H9 (cell line): ENCODE measurements at regions not wholly inside any gene's neighbourhood (a gene's known extent, or its start where the extent isn't known, plus 50 kb on each side); places are given as distances from the start of the nearest gene placed in this dataset.
A peak's percentile ranks its signal among the peaks of the same experiment; 100 is the strongest.

Experiments used
- DNase-seq: peaks from one replicate; pipeline ENCODE4 v3.0.0-alpha.2; 2017
- H2AFZ ChIP-seq: one replicate; pipeline ENCODE4 v1.6.1; 2013; ENCODE audit warnings: mild to moderate bottlenecking, low read length, control low read depth, moderate library complexity
- H2AK5ac ChIP-seq: 2 replicates; pipeline ENCODE4 v1.6.1; 2013; ENCODE audit warnings: low read length, control low read depth, mixed read lengths; ENCODE audit not compliant: insufficient read length
- H2BK120ac ChIP-seq: one replicate; pipeline ENCODE4 v1.6.1; 2013; ENCODE audit warnings: low read depth, mild to moderate bottlenecking, low read length, control low read depth, inconsistent platforms; ENCODE audit not compliant: poor library complexity, severe bottlenecking
- H2BK12ac ChIP-seq: 2 replicates; pipeline ENCODE4 v1.6.1; 2013; ENCODE audit warnings: low read length, control low read depth, mixed read lengths, low read depth; ENCODE audit not compliant: insufficient read length
- H2BK15ac ChIP-seq: 2 replicates; pipeline ENCODE4 v1.6.1; 2013; ENCODE audit warnings: low read depth, low read length, control low read depth
- H2BK20ac ChIP-seq: one replicate; pipeline ENCODE4 v1.6.1; 2013; ENCODE audit warnings: low read depth, mild to moderate bottlenecking, low read length, control low read depth, inconsistent platforms; ENCODE audit not compliant: poor library complexity, severe bottlenecking
- H2BK5ac ChIP-seq: 2 replicates; pipeline ENCODE4 v1.6.1; 2013; ENCODE audit warnings: low read length, control low read depth, mixed read lengths; ENCODE audit not compliant: insufficient read length
- H3K14ac ChIP-seq: 2 replicates; pipeline ENCODE4 v1.6.1; 2013; ENCODE audit warnings: low read length, control low read depth; ENCODE audit not compliant: insufficient read depth
- H3K18ac ChIP-seq: 2 replicates; pipeline ENCODE4 v1.6.1; 2013; ENCODE audit warnings: low read depth, mild to moderate bottlenecking, mixed read lengths, low read length, control low read depth; ENCODE audit not compliant: insufficient read length
- H3K23ac ChIP-seq: 2 replicates; pipeline ENCODE4 v1.6.1; 2013; ENCODE audit warnings: low read length, control low read depth, mixed read lengths, low read depth; ENCODE audit not compliant: insufficient read length
- H3K23me2 ChIP-seq: 2 replicates; pipeline ENCODE4 v1.6.1; 2013; ENCODE audit warnings: low read depth, mild to moderate bottlenecking, mixed read lengths, low read length, control low read depth; ENCODE audit not compliant: insufficient read length, poor library complexity, severe bottlenecking
- H3K27ac ChIP-seq: 2 replicates; pipeline ENCODE4 v1.5.1; 2013; ENCODE audit warnings: low read length, control low read depth, mixed read lengths, low read depth; ENCODE audit not compliant: insufficient read length
- H3K27me3 ChIP-seq: 2 replicates; pipeline ENCODE4 v1.6.1; 2013; ENCODE audit warnings: low read length, control low read depth, inconsistent platforms; ENCODE audit not compliant: insufficient read depth
- H3K4ac ChIP-seq: 2 replicates; pipeline ENCODE4 v1.6.1; 2013; ENCODE audit warnings: low read depth, mild to moderate bottlenecking, control low read depth, inconsistent platforms, low read length, moderate library complexity
- H3K4me1 ChIP-seq: 2 replicates; pipeline ENCODE4 v1.6.1; 2013; ENCODE audit warnings: low read length, control low read depth, inconsistent platforms; ENCODE audit not compliant: insufficient read depth
- H3K4me2 ChIP-seq: 2 replicates; pipeline ENCODE4 v1.6.1; 2013; ENCODE audit warnings: low read length, control low read depth, mixed read lengths; ENCODE audit not compliant: insufficient read length, insufficient read depth
- H3K56ac ChIP-seq: 2 replicates; pipeline ENCODE4 v1.6.1; 2013; ENCODE audit warnings: low read depth, mild to moderate bottlenecking, mixed read lengths, low read length, control low read depth; ENCODE audit not compliant: insufficient read length
- H3K79me1 ChIP-seq: 2 replicates; pipeline ENCODE4 v1.6.1; 2013; ENCODE audit warnings: low read depth, mild to moderate bottlenecking, moderate library complexity, low read length, control low read depth, inconsistent platforms; ENCODE audit not compliant: insufficient read depth, poor library complexity, severe bottlenecking
- H3K79me2 ChIP-seq: 2 replicates; pipeline ENCODE4 v1.6.1; 2013; ENCODE audit warnings: low read length, control low read depth, inconsistent platforms; ENCODE audit not compliant: insufficient read depth
- H3K9ac ChIP-seq: 2 replicates; pipeline ENCODE4 v1.6.1; 2013; ENCODE audit warnings: low read length, control low read depth, mixed read lengths; ENCODE audit not compliant: insufficient read length; ENCODE audit errors: extremely low read depth
- H3K9me3 ChIP-seq: one replicate; pipeline ENCODE4 v1.6.1; 2013; ENCODE audit warnings: low read depth, low read length, inconsistent platforms; ENCODE audit not compliant: control insufficient read depth
- H3T11ph ChIP-seq: one replicate; pipeline ENCODE4 v1.6.1; 2013; ENCODE audit warnings: mild to moderate bottlenecking, low read length, control low read depth, inconsistent platforms
- H4K20me1 ChIP-seq: one replicate; pipeline ENCODE4 v1.6.1; 2013; ENCODE audit not compliant: control insufficient read depth, insufficient read length, insufficient read depth
- H4K5ac ChIP-seq: 2 replicates; pipeline ENCODE4 v1.6.1; 2013; ENCODE audit warnings: low read depth, mild to moderate bottlenecking, mixed read lengths, low read length, control low read depth; ENCODE audit not compliant: insufficient read length
- H4K8ac ChIP-seq: replicated peaks from 2 replicates; pipeline ENCODE4 v1.6.1; 2013; ENCODE audit warnings: low read length, control low read depth, mixed read lengths, low read depth; ENCODE audit not compliant: insufficient read length
- H4K91ac ChIP-seq: 2 replicates; pipeline ENCODE4 v1.6.1; 2013; ENCODE audit warnings: low read depth, mild to moderate bottlenecking, moderate library complexity, mixed read lengths, low read length, control low read depth; ENCODE audit not compliant: insufficient read length
- H3K27ac Mint-ChIP-seq, 3 experiments: 2 replicates in 2 of 3; 3 replicates in 1 of 3; pipeline ENCODE4 v1.8.0; 2020 to 2021; ENCODE audit warnings: mixed read lengths in 3 of 3, mild to moderate bottlenecking in 1 of 3, moderate library complexity in 1 of 3
- H3K27me3 Mint-ChIP-seq: 2 replicates; pipeline ENCODE4 v1.8.0; 2021; ENCODE audit warnings: low read depth, mild to moderate bottlenecking, moderate library complexity, mixed read lengths
- H3K36me3 Mint-ChIP-seq, 3 experiments: 2 replicates in 2 of 3; 3 replicates in 1 of 3; pipeline ENCODE4 v1.8.0; 2020 to 2021; ENCODE audit warnings: low read depth in 3 of 3, mixed read lengths in 3 of 3; ENCODE audit not compliant: insufficient read depth in 1 of 3
- H3K4me1 Mint-ChIP-seq, 2 experiments: 2 replicates each; pipeline ENCODE4 v1.8.0; 2020; ENCODE audit warnings: mixed read lengths in 2 of 2
- H3K4me3 Mint-ChIP-seq, 2 experiments: 2 replicates in 1 of 2; 3 replicates in 1 of 2; pipeline ENCODE4 v1.8.0; 2020 to 2021; ENCODE audit warnings: mild to moderate bottlenecking in 2 of 2, mixed read lengths in 2 of 2, moderate library complexity in 1 of 2
- H3K9me3 Mint-ChIP-seq, 2 experiments: 2 replicates in 1 of 2; 3 replicates in 1 of 2; pipeline ENCODE4 v1.8.0; 2020; ENCODE audit warnings: mild to moderate bottlenecking in 2 of 2, mixed read lengths in 2 of 2, moderate library complexity in 1 of 2
- CTCF ChIP-seq: fragments of 200-600 bp; sonication (generic); conservative IDR thresholded peaks from 3 replicates; pipeline ENCODE4 v1.8.0; 2021; ENCODE audit warnings: antibody characterized with exemption, mild to moderate bottlenecking
- WGBS: extraction: QIAGEN DNeasy Blood & Tissue Kit; methylation state at CpG from one replicate; pipeline ENCODE4 v1.1.7; 2013; ENCODE audit warnings: missing lambda C conversion rate, low lambda C conversion rate, mixed read lengths; ENCODE audit not compliant: insufficient read length; ENCODE audit errors: extremely low coverage; 5-methylcytosine and 5-hydroxymethylcytosine counted together

GRCh38 chr16:72609933-72610332 lies 438.0 kb upstream of the PMFBP1 start:
- Histone ChIP-seq H2AK5ac (no peak overlapping the region), H3K79me1 (peaks cover 3% of the 10 kb centered on the region), H2BK12ac (no peak overlapping the region), H3K9me3 (no peaks in the 10 kb centered on the region), H3K4me1 (no peaks in the 10 kb centered on the region; the same call in 1 of the 2 replicates), H3K4ac (no peak overlapping the region), H3K27ac (no peak overlapping the region), H3K23me2 (no peaks in the 10 kb centered on the region), H2BK20ac (no peak overlapping the region), H3K27me3 (no peaks in the 10 kb centered on the region), H2BK15ac (no peak overlapping the region), H4K91ac (no peak overlapping the region), H3K18ac (no peak overlapping the region), H3K56ac (no peak overlapping the region), H4K5ac (no peak overlapping the region), H3T11ph (no peak overlapping the region), H3K23ac (no peak overlapping the region), H3K14ac (no peak overlapping the region), H2AFZ (no peak overlapping the region), H3K4me2 (no peak overlapping the region), H3K79me2 (no peaks in the 10 kb centered on the region), H4K20me1 (no peaks in the 10 kb centered on the region), H2BK120ac (no peak overlapping the region), H4K8ac (no peak overlapping the region), H2BK5ac (no peak overlapping the region), H3K9ac (no peak overlapping the region)
- no CpG with 5 or more reads among the region's 3 CpGs for WGBS
- H3K27ac Mint-ChIP-seq: peak overlapping the region in 1 of 3 experiments; percentile 21; a peak in 2 of 7 replicates
- no peak for DNase-seq
- no peaks in the 10 kb centered on the region for H3K36me3 Mint-ChIP-seq
- H3K9me3 Mint-ChIP-seq: no peaks in the 10 kb centered on the region
- H3K27me3 Mint-ChIP-seq: no peaks in the 10 kb centered on the region
- H3K4me3 Mint-ChIP-seq: no peak overlapping the region
- no peak for TF ChIP-seq CTCF
- H3K4me1 Mint-ChIP-seq: peaks cover 15% of the 10 kb centered on the region in 2 experiments
